SK-N-SH treated with all-trans-retinoic acid at 6 μM for 48 hours (cell line): ENCODE measurements at regions not wholly inside any gene's neighbourhood (a gene's known extent, or its start where the extent isn't known, plus 50 kb on each side); places are given as distances from the start of the nearest gene placed in this dataset.
"Not testable (repeated sequence)": the region's sequence is repeated elsewhere in the genome, so short reads cannot be mapped to it uniquely, and the experiment has no call there.

Experiments used
- ARNTL ChIP-seq: fragments of 450-650 bp; formaldehyde crosslinking; IDR thresholded peaks from 2 replicates; pipeline ENCODE4 v1.5.0; 2020; ENCODE audit warnings: low read depth, mild to moderate bottlenecking, moderate library complexity, borderline replicate concordance
- CSDC2 ChIP-seq: fragments of 250-450 bp; sonication (Bioruptor Pico); IDR thresholded peaks from 2 replicates; pipeline ENCODE4 v1.5.0; 2020; ENCODE audit warnings: mild to moderate bottlenecking, moderate library complexity
- CSRNP3 ChIP-seq: fragments of 250-450 bp; sonication (Bioruptor Pico); IDR thresholded peaks from 2 replicates; pipeline ENCODE4 v1.5.1; 2021; ENCODE audit warnings: mild to moderate bottlenecking, moderate library complexity
- ESRRG ChIP-seq: fragments of 250-450 bp; sonication (Bioruptor Pico); IDR thresholded peaks from 2 replicates; pipeline ENCODE4 v1.6.1; 2021; ENCODE audit warnings: mild to moderate bottlenecking
- GLIS3 ChIP-seq: fragments of 250-450 bp; sonication (Bioruptor Pico); IDR thresholded peaks from 2 replicates; pipeline ENCODE4 v1.5.0; 2020; ENCODE audit warnings: mild to moderate bottlenecking, moderate library complexity
- OSR1 ChIP-seq: fragments of 250-450 bp; sonication (Bioruptor Pico); IDR thresholded peaks from 2 replicates; pipeline ENCODE4 v1.8.0; 2022; ENCODE audit warnings: moderate library complexity, mild to moderate bottlenecking, inconsistent platforms
- ZC3H10 ChIP-seq: fragments of 250-450 bp; sonication (Bioruptor Pico); IDR thresholded peaks from 2 replicates; pipeline ENCODE4 v1.5.1; 2021; ENCODE audit warnings: mild to moderate bottlenecking, moderate library complexity
- ZFP3 ChIP-seq: fragments of 250-450 bp; sonication (Bioruptor Pico); IDR thresholded peaks from 2 replicates; pipeline ENCODE4 v1.5.0; 2020; ENCODE audit warnings: mild to moderate bottlenecking, moderate library complexity
- ZNF565 ChIP-seq: fragments of 450-650 bp; formaldehyde crosslinking; conservative IDR thresholded peaks from 2 replicates; pipeline ENCODE4 v1.5.0; 2020; ENCODE audit warnings: low read depth, mild to moderate bottlenecking, moderate library complexity
- ZNF70 ChIP-seq: fragments of 450-650 bp; formaldehyde crosslinking; IDR thresholded peaks from 2 replicates; pipeline ENCODE4 v1.5.0; 2020; ENCODE audit warnings: mild to moderate bottlenecking, moderate library complexity
- TF ChIP-seq, protein P1 (sequence below): fragments of 250-450 bp; sonication (Bioruptor Pico); IDR thresholded peaks from 2 replicates; pipeline ENCODE4 v1.8.0; 2020; ENCODE audit warnings: mild to moderate bottlenecking, moderate library complexity, borderline replicate concordance

GRCh38 chr20:29062451-29062850 is 2195.0 kb upstream of the DEFB115 start:
- TF ChIP-seq ZFP3 (CRISPR knock-in tag); ZC3H10 (CRISPR knock-in tag); ZNF70 (CRISPR knock-in tag); CSRNP3 (CRISPR knock-in tag); GLIS3; OSR1 (CRISPR knock-in tag); ARNTL (CRISPR knock-in tag); ZNF565 (CRISPR knock-in tag); ESRRG; CSDC2 (CRISPR knock-in tag): not testable (repeated sequence)
- TF ChIP-seq, protein P1, sequence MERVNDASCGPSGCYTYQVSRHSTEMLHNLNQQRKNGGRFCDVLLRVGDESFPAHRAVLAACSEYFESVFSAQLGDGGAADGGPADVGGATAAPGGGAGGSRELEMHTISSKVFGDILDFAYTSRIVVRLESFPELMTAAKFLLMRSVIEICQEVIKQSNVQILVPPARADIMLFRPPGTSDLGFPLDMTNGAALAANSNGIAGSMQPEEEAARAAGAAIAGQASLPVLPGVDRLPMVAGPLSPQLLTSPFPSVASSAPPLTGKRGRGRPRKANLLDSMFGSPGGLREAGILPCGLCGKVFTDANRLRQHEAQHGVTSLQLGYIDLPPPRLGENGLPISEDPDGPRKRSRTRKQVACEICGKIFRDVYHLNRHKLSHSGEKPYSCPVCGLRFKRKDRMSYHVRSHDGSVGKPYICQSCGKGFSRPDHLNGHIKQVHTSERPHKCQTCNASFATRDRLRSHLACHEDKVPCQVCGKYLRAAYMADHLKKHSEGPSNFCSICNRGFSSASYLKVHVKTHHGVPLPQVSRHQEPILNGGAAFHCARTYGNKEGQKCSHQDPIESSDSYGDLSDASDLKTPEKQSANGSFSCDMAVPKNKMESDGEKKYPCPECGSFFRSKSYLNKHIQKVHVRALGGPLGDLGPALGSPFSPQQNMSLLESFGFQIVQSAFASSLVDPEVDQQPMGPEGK, result not testable (repeated sequence)
